Hindlimb muscle (tissue), 1 donor: ENCODE measurements at regions not wholly inside any gene's neighbourhood (a gene's known extent, or its start where the extent isn't known, plus 50 kb on each side); places are given as distances from the start of the nearest gene placed in this dataset.
A peak's percentile ranks its signal among the peaks of the same experiment; 100 is the strongest.

Experiments
- DNase-seq: peaks from one replicate; pipeline ENCODE4 v3.0.0-alpha.2; 2013

GRCh38 chr12:115857160-115857920 is 420.2 kb downstream of the MED13L start:
- DNase-seq = no peak

- DNase-seq = no peak
Observed at GRCh38 chr12:115852054-115852453, 425.4 kb downstream of the MED13L start.

GRCh38 chr12:115850957-115851356 is 426.5 kb downstream of the MED13L start:
- DNase-seq = peak; percentile 24

- DNase-seq = no peak
Observed at GRCh38 chr12:115849262-115849943, 428.1 kb downstream of the MED13L start.

GRCh38 chr12:115847398-115847797 is 430.1 kb downstream of the MED13L start:
- no peak for DNase-seq

- DNase-seq = no peak
Observed at GRCh38 chr12:115846516-115846915, 431.0 kb downstream of the MED13L start.

GRCh38 chr12:115840159-115840558 is 437.3 kb downstream of the MED13L start:
- no peak for DNase-seq

- DNase-seq = no peak
Observed at GRCh38 chr12:115838952-115839351, 438.5 kb downstream of the MED13L start.

GRCh38 chr12:115837220-115837619 is 440.3 kb downstream of the MED13L start:
- no peak for DNase-seq

GRCh38 chr12:115835445-115835844 is 442.0 kb downstream of the MED13L start:
- no peak for DNase-seq

- DNase-seq = no peak
Observed at GRCh38 chr12:115833704-115834103, 443.8 kb downstream of the MED13L start.

GRCh38 chr12:115830633-115831032 is 446.9 kb downstream of the MED13L start:
- DNase-seq = no peak

- no peak for DNase-seq
Observed at GRCh38 chr12:115830070-115830469, 447.4 kb downstream of the MED13L start.

GRCh38 chr12:115828168-115828567 is 449.3 kb downstream of the MED13L start:
- DNase-seq = no peak

- no peak for DNase-seq
Observed at GRCh38 chr12:115824936-115825602, 452.4 kb downstream of the MED13L start.

- no peak for DNase-seq
Observed at GRCh38 chr12:115823635-115824034, 453.9 kb downstream of the MED13L start.

- DNase-seq = no peak
Observed at GRCh38 chr12:115820656-115821055, 456.8 kb downstream of the MED13L start.

- no peak for DNase-seq
Observed at GRCh38 chr12:115818973-115819372, 458.5 kb downstream of the MED13L start.

GRCh38 chr12:115817389-115817788 is 460.1 kb downstream of the MED13L start:
- no peak for DNase-seq

GRCh38 chr12:115815924-115816323 is 461.6 kb downstream of the MED13L start:
- DNase-seq = no peak

- DNase-seq = no peak
Observed at GRCh38 chr12:115813256-115813655, 464.2 kb downstream of the MED13L start.

GRCh38 chr12:115811929-115812328 is 465.6 kb downstream of the MED13L start:
- DNase-seq = no peak

GRCh38 chr12:115811045-115811444 is 466.4 kb downstream of the MED13L start:
- DNase-seq = no peak
